ENCODE measurements at regions not wholly inside any gene's neighbourhood (a gene's known extent, or its start where the extent isn't known, plus 50 kb on each side); places are given as distances from the start of the nearest gene placed in this dataset.

- Mint-ChIP-seq H3K36me3 (no peaks in the 10 kb centered on the region), H3K9me3 (peaks cover 0 to 15% (median 7%) of the 10 kb centered on the region in 7 donors), H3K27ac (no peak overlapping the region), H3K4me3 (no peak overlapping the region), H3K4me1 (no peaks in the 10 kb centered on the region), H3K27me3 (ENCODE audit: low read depth in 3 of 3) (peaks cover 0 to 2% (median 0%) of the 10 kb centered on the region in 3 donors)
- no peak overlapping the region for H3K9ac ChIP-seq (ENCODE audit: insufficient read depth, low read length, poor library complexity, severe bottlenecking)
- no peak for DNase-seq
- intact Hi-C loops (cut with micrococcal nuclease): no loop called here
- H3K79me2 ChIP-seq (ENCODE audit: insufficient read depth, low read length): no peaks in the 10 kb centered on the region
- H3K36me3 ChIP-seq (replicated peaks in 1 of 2; ENCODE audit: control insufficient read depth in 1 of 2, insufficient read depth in 2 of 2, low read length in 2 of 2): no peaks in the 10 kb centered on the region
- TF ChIP-seq CTCF (IDR thresholded peaks at IDR 0.05): no peak
- no peak overlapping the region for H3K4me3 ChIP-seq (replicated peaks in 1 of 3; ENCODE audit: low read depth in 2 of 3, low read length in 3 of 3)
- no peaks in the 10 kb centered on the region for H3K27me3 ChIP-seq (ENCODE audit: control insufficient read depth in 2 of 2, insufficient read depth in 2 of 2, low read length in 2 of 2)
- WGBS (ENCODE audit: insufficient coverage): 93% methylated on average over 24 of the region's 24 CpGs
- H3K4me1 ChIP-seq (ENCODE audit: control insufficient read depth in 1 of 2, insufficient read depth in 2 of 2, low read length in 2 of 2): no peaks in the 10 kb centered on the region
- no peak overlapping the region for H2AFZ ChIP-seq (ENCODE audit: insufficient read depth, low read depth, low read length, poor library complexity, severe bottlenecking)
- H3K27ac ChIP-seq (ENCODE audit: low read depth in 1 of 2, low read length in 2 of 2): no peak overlapping the region
- no peak overlapping the region for H3K4me2 ChIP-seq (replicated peaks; ENCODE audit: extremely low read depth, low read length, poor library complexity, severe bottlenecking)
- H4K20me1 ChIP-seq (ENCODE audit: insufficient read depth, low read length): no peaks in the 10 kb centered on the region
- peaks cover 10 to 25% of the 10 kb centered on the region in 2 donors for H3K9me3 ChIP-seq (replicated peaks in 1 of 2; ENCODE audit: control insufficient read depth in 1 of 2, insufficient read depth in 1 of 2, low read length in 2 of 2)
Measured at GRCh38 chr3:83216919-83217594, 1455.6 kb upstream of the GBE1 start.

- H3K9me3 Mint-ChIP-seq: peaks cover 0 to 5% (median 2%) of the 10 kb centered on the region in 7 donors
- DNase-seq: no peak
- H3K36me3 Mint-ChIP-seq: no peaks in the 10 kb centered on the region
- H3K27ac Mint-ChIP-seq: no peak overlapping the region
- no peak for TF ChIP-seq CTCF (IDR thresholded peaks at IDR 0.05)
- no peak overlapping the region for H2AFZ ChIP-seq (ENCODE audit: insufficient read depth, low read depth, low read length, poor library complexity, severe bottlenecking)
- no peak overlapping the region for H3K4me3 ChIP-seq (replicated peaks in 1 of 3; ENCODE audit: low read depth in 2 of 3, low read length in 3 of 3)
- no peaks in the 10 kb centered on the region for H3K4me1 Mint-ChIP-seq
- H3K36me3 ChIP-seq (replicated peaks in 1 of 2; ENCODE audit: control insufficient read depth in 1 of 2, insufficient read depth in 2 of 2, low read length in 2 of 2): no peaks in the 10 kb centered on the region
- H3K27me3 ChIP-seq (ENCODE audit: control insufficient read depth in 2 of 2, insufficient read depth in 2 of 2, low read length in 2 of 2): no peaks in the 10 kb centered on the region
- H3K9ac ChIP-seq (ENCODE audit: insufficient read depth, low read length, poor library complexity, severe bottlenecking): no peak overlapping the region
- no peaks in the 10 kb centered on the region for H3K79me2 ChIP-seq (ENCODE audit: insufficient read depth, low read length)
- no peaks in the 10 kb centered on the region for H3K4me1 ChIP-seq (ENCODE audit: control insufficient read depth in 1 of 2, insufficient read depth in 2 of 2, low read length in 2 of 2)
- H3K4me2 ChIP-seq (replicated peaks; ENCODE audit: extremely low read depth, low read length, poor library complexity, severe bottlenecking): no peak overlapping the region
- H4K20me1 ChIP-seq (ENCODE audit: insufficient read depth, low read length): no peaks in the 10 kb centered on the region
- H3K27me3 Mint-ChIP-seq (ENCODE audit: low read depth in 3 of 3): no peaks in the 10 kb centered on the region
- intact Hi-C loops (cut with micrococcal nuclease): no loop called here
- H3K9me3 ChIP-seq (replicated peaks in 1 of 2; ENCODE audit: control insufficient read depth in 1 of 2, insufficient read depth in 1 of 2, low read length in 2 of 2): no peaks in the 10 kb centered on the region
- H3K27ac ChIP-seq (ENCODE audit: low read depth in 1 of 2, low read length in 2 of 2): no peak overlapping the region
- H3K4me3 Mint-ChIP-seq: no peak overlapping the region
Measured at GRCh38 chr3:83195243-83195642, 1433.8 kb upstream of the GBE1 start.

Data from CD14-positive monocyte (primary cell).